Renal cortex interstitium (tissue), 11 donors: ENCODE measurements at regions not wholly inside any gene's neighbourhood (a gene's known extent, or its start where the extent isn't known, plus 50 kb on each side); places are given as distances from the start of the nearest gene placed in this dataset.

Experiments
- DNase-seq, 11 donors: peaks; one replicate each; pipeline ENCODE4 v3.0.0-alpha.2; 2013; ENCODE audit warnings: low read depth in 9 of 11, low spot score in 4 of 11; ENCODE audit errors: extremely low read depth in 1 of 11

DNA sequence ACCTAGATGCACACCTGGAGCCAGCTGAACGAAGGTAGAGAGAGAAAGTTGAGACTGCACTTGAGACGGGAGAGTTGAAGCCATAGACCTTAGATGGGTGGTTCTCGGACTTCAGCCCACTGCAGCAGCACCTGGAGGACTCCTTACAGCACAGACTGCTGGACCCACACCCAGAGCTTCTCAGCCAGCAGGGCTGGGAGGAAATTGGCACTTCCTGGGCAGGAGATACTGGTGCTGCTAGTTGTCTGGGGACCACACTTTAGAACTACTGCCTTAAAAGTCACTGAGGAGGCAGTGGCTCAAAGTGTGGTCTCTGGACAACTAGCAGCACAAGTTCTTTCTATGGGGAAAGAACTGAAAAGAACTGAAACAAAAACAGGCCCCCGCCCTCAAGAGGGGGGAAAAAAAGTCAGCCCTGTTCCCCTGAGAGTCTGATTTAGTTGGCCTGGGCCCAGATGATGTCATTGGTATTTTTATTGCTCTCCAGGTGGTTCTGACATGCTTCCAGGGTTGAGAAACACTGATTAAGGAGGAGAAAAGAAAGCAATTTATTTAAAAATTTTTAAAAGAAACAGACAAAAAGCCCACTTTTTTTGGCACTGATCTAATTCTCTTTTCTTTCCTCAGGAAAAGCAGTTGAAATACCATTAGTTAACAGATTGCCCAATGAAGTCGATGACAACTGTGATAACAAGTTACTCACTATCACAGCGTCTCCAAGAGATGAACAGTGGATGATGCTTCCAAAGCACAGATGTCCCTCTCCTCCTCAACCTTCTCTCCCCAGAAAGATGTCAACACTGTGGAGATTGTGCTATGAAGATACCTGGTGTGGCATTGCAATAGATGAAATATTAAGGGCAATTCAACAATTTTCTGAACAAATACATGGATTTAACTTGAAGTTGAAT, 73.6 kb upstream of the ADAMTS16 start:
- DNase-seq: no peak

DNA sequence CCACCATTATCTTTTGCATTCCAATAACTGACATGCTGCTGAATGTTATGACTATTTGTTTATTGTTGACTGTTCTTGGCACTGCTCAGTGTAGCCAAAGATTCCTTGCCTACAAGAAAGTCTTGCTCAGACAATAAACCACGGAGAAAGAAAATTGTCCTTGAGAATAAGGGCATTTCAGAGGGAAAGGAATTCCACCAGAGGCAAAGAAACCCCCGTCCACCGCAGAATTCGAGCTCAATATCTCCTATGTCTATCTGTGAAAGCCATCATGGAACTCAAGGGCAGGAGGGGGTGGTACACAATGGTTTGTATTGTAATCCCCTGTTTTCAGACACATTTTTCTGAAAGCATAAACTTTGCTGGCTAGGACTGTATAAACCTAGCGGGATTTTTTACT, 70.3 kb upstream of the ADAMTS16 start:
- no peak for DNase-seq

DNA sequence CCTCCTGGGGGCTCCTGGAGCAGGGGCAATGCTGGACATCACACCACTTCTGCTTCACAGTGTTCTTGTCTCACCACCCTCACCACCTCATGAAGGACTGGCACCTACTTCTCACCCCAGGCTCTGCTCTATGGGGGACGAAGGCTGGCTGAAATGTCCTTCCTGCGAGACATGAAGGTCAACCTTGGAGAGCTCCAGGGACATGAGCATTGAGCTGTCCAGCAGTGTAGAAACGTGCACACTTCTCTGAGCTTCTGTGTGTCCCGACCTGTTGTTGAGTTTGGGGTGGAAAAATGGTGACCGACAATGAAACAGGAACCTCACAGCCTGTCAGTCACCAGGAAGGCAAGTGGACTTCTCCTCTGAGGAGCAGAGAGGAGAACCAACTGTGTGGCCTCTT, 68.6 kb upstream of the ADAMTS16 start:
- no peak for DNase-seq

DNA sequence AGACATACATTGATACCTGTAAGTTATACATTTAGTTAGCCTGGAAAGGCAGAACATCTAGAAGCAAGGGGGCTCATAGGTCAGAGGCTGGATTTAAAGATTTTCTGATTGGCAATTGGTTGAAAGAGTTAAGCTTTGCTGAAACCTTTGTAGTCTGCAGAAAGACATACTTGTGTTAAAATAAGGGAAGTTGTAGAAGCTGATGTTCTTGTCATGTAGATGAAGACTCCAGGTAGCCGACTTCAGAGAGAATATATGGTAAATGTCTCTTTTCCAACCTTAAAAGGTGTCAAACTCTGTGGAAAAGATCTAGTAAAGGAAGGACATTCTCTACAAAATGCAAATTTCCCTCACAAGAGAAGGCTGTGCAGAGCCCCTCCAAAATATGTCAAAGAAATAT, 62.9 kb upstream of the ADAMTS16 start:
- no peak for DNase-seq

DNA sequence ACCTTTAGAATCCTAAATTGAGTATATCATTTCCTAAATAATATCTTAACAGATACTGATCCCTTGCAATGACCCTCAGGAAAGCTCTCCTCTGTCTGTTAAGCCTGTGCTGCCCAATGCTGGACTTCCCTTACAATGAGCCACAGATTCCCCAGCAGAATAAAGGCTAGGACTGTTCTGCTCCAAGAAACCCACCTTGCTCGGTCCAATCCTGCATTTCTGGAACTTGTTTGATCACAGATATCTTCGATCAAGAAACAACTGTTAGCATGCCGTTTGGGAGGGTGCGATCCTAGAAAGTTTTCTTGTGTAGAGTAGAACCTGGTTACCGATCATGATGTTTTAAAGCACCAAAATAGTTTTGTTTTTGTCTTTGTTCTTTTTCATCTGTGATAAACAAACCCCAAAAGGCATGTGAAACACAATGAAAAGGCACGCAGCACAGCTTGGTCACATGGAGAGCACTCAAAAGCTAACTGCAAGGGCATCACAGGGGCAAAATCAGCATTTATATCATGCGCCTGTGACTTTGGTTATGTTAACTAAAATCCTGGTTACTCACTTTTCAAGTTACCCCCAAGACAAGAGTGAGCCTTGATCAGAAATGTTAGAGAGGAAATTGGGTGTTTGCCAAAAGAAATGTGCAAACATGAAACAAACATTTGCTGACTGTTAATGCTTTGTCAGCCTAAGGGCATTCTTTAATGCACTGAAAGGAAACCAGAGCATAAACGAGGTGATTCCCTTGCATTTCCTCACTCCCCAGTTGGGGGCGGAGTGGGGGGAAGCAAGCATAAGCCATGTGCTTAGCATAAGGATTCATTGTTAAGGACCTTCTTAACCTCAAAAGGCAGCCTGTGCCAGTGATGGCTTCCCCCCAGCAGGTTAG, 61.9 kb upstream of the ADAMTS16 start:
- peak in 2 of 11 donors; percentile 51 to 53 for DNase-seq

DNA sequence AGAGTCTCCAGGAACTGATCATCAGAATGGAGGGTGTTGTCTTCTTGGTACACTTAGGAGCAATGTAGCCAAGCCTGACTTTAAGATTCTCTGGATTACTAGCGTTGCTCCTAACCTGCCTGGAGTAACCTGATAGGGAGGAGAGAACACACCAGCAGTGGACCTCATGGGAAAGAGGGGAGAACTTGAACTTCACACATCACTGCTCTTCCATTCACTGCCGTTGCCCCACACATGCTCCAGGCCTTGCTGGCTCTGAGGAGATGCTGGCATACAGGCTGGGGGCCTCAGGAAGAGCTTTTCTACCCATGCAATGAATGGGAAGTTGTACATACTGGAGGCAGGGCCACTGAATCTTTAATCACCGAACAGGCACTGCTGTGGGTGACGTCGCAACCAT, 60.3 kb upstream of the ADAMTS16 start:
- no peak for DNase-seq

DNA sequence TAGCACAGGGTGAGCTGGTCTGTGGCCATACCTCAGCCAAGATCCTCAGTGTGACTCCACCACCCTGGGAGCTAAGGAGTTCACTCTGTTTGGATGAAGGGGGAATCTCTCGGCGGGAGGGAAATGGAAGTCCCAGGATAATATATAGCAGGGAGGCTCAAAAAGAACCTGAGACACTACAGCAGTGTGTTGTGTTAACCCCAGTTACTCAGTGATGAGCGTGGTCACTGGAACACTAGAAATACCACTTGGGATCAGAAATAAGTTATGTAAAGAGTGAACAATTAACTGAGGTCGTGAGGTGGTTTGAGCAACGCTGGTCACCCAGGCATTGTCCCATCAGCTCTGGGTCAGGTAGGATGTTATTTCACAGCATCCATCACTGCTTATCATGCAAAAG, 59.3 kb upstream of the ADAMTS16 start:
- DNase-seq: no peak

DNA sequence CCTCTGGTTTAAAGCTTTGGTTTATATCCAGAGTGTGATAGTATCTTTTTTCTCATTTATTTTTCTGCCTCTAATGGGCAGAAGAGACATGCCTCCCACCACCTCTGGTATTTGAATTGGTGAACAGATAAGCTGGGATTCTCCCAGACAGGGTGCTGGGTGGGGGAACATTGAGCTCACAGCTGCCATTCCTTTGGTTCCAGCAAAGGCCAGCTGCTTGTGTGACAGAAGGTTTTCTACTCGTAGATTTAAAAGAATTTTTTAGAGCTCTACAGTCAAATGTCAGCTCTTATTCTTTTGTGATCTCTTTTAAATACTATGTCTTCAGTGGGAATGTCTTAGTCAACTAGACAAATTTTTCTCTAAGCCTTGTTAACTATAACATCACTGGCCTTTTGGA, 54.7 kb upstream of the ADAMTS16 start:
- DNase-seq: no peak

DNA sequence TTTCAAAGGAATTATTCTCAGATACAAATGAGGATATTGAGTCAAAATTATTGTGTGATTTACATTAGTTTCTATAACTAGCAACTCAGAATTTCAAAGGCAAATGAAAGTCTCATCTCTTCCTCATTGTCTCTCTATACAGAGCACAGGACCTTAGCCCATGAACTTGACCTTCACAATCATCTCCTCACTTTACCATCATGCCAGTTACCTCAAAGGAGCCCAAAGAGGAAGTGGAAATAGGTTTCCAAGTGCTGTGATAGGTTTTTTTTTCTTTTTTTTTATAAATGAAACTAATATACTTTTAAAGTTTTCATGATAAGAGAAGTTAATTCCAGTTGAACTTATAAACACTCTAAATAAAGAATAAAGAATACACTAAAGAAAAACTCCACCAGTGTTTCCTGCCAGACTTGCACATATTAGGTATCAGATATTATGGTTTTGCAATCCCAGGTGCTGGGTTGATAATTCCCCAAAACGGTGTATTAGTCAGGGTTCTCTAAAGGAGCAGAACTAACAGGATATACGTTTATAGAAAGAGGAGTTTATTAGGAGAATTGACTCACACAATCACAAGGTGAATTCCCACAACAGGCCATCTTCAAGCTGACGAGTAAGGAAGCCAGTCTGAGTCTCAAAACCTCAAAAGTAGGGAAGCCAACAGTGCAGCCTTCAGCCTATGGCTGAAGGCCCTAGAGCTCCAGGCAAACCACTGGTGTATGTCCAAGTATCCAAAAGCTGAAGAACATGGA, 50.1 kb upstream of the ADAMTS16 start:
- no peak for DNase-seq
